GM19240 (cell line): ENCODE measurements at regions not wholly inside any gene's neighbourhood (a gene's known extent, or its start where the extent isn't known, plus 50 kb on each side); places are given as distances from the start of the nearest gene placed in this dataset.
"Not testable (repeated sequence)": the region's sequence is repeated elsewhere in the genome, so short reads cannot be mapped to it uniquely, and the experiment has no call there.

Experiments
- DNase-seq: peaks from one replicate; pipeline ENCODE4 v3.0.0; 2011; ENCODE audit warnings: low spot score; ENCODE audit not compliant: insufficient read length

DNA sequence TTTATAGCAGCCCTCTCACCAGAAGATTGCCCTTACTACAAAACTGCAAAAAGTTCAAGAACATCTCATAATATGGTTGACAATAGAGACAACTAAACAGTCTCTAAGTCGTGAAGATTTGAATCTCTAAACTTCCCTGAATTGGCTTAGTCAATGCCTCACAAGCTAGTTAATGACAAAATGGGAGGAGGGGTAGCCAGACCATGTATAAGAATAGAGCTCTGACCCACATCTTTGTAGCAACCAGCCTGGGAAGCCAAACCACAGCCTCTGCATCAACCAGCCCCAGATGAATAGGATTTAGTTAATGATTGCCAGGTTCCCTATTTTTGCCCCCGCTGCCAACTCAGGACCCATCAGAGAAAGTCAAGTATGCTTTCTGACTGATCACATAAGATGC, 1265.9 kb upstream of the PCDH10 start:
- not testable (repeated sequence) for DNase-seq

DNA sequence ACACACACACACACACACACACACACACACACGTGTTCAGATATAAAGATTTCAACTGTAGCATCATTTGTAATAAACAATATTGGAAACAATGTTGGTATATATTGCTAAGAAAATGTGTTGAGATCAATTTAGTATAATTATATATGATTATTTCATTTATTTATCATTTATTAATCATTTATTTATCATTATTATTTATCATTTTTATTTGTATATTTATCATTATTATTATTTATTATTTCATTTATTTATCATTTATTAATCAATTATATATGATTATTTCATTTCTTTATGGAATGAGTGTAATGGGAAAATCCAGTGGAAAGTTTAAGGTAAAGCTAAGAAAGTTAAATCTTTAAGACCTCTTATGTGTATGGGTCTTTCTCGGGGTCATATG, 1223.4 kb upstream of the PCDH10 start:
- DNase-seq = not testable (repeated sequence)

DNA sequence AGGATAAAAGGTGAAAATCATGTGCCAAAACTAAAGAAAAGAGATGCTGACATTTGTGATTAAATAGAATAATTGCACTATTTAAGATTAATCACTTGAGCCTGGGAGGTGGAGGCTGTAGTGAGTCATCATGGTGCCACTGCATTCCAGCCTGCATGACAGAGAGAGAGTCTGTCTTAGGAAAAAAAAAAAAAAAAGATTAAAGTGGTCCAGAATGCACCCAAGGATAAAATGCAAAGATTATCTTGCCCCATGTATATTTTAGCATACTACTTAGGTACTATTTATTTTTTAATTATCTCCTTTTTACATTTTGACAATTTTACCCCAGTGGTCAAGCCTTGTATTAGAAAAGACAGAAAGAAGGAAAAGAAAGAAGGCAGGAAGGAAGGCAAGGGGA, 1181.4 kb upstream of the PCDH10 start:
- DNase-seq = not testable (repeated sequence)

DNA sequence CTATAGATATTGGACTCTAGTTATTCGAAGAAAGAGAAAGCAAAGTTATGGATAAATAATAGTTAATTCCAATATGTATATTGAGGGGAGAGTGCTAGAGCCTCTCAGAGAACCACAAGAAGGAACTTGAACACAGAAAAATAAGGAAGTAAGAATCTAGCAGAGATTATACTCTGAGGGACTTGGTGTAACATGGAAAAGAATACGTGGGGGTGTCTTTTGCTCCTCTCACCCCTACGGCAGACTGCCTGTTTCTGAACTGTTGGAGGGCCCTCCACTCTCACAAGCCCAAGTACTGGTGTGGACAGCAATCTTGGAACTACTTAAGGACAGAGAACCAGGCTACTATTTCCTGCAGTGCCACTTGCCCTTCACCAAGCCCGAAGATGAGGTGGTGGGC, 1174.4 kb upstream of the PCDH10 start:
- no peak for DNase-seq

DNA sequence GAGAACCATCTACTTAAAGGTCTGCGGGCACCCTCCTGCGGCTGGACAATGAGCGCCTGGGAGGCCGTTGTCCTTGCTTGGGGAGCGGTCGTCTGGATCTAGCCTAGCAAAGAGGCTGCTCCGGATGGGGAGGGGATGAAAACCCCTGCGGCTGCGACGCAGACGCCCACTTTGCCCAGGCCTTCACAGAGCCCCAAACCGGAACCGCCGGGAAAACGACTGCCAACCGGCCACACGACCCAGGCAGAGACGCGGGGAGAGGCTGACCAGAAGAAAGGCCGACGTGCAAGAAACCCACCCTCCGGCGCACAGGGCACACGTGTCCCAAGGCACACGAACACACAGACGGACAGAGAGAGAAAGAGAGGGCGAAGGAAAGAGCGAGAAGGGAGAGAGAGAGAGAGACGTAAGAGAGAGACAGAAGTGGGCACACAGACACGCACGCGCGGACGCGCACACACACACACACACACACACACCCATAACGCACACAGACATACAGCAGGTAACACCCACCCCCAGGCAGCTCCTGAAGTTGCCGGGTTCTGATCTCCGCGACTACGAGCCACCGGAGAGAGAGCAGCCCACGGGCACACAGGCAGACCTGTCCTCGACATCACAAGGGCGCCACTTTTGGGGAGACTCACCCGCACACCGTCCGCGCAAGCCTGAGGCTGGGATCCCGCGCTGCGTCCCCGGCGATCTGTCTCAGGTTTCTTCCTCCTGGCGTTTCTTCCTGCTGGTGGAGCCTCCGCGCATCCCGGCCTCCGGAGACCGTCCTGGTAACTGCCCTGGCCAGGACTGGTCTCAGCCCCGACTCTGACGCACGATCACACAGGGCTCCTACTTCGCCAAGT, 1173.6 kb upstream of the PCDH10 start:
- DNase-seq = not testable (repeated sequence)

DNA sequence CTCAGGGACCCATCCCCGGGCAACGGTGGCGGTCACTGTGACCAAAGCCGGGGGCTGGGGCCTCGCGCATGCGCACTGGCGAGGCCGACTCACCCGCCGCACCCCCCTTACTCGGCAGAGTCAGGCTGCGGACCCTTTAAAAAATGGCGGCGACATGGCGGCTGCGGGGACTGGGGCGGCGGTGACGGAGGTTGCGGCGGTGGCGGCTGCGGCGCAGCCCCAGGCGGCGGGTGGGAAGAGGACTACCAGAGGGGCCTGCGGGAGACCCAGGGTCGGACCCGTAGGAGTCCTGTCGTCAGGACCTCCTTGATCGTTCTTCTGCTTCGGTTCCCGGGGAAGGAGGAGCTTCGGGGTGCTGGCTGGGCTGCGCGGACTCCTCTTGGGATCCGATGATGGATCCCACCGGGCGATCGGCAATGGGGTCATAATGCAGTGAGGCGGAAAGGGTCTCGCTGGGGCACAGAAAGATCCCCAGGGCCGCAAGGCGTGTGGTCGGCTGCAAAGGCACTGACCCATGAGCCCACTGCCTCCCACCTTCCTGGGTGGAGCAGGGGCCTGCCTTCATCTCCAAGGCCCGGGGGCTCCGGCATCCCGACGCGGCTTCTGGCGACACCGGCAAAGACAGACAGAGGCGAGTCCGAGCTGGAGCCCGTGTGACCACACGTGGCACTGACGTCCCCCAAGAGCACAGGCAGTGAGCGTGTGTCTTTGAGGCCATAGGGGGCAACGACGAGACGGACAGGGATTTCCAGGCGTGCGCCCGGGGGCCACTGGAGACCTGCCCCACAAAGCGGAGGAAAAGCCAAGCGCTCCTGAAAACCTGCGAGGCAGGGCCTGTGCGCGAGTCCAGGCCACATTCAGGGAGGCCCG, 1172.7 kb upstream of the PCDH10 start:
- DNase-seq = not testable (repeated sequence)

DNA sequence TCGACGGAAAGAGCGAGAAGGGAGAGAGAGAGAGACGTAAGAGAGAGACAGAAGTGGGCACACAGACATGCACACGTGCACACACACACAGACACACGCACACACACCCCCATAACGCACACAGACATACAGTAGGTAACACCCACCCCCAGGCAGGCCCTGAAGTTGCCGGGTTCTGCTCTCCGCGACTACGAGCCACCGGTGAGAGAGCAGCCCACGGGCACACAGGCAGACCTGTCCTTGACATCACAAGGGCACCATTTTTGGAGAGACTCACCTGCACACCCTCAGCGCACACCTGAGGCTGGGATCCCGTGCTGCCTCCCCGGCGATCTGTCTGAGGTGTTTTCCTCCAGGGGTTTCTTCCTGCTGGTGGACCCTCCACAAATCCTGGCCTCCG, 1171.0 kb upstream of the PCDH10 start:
- DNase-seq = no peak

DNA sequence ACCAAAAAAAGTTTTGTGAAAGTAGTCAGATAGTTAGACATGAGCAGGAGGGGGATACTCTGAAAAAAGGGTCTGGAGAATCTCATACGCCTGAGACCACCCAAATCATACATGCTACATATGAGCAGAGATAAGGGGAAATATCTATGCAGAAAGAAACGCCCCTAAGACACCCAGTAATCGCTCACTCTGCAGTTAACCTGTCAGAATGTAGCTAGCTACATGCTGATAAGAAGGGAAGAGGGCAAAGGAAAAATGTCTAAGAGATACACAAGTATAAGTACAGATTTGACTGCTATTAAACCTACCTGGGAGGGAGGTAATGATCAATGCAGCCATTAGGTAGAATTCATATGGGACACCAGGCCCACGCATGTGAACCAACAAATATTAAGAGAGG, 1159.5 kb upstream of the PCDH10 start:
- DNase-seq = no peak

DNA sequence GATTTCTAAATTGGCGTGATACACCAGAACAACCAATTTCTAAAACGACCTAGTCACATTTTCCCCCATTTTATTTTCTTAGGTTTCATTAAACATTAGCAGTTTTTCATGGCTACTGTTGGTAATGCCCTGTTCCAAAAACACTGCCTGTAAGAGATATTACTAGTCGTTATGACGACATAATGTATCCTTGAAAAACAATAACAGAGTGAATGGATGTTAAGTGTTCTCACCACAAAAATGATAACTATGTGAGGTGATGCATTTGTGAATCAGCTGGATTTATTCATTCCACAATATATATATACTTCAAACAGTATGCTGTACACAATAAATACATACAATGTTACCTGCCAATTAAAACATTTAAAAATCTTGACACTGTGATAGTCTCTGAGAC, 1147.6 kb upstream of the PCDH10 start:
- no peak for DNase-seq

DNA sequence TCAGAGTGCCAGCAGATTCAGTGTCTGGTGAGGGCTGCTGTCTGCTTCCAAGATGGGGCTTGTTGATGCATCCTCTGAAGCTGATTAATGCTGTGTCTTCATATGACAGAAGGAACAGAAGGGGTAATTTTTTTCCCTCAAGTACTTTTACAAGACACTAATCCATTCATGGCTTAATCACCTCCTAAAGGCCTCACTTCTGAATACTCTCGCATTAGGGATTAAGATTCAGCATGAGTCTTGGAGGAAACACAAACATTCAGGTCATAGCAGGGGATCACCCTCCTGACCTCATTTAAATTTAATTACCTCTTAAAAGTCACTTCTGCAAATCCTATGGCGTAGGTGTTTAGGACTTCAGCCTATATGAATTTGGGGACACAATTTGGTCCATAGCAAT, 1145.5 kb upstream of the PCDH10 start:
- no peak for DNase-seq

DNA sequence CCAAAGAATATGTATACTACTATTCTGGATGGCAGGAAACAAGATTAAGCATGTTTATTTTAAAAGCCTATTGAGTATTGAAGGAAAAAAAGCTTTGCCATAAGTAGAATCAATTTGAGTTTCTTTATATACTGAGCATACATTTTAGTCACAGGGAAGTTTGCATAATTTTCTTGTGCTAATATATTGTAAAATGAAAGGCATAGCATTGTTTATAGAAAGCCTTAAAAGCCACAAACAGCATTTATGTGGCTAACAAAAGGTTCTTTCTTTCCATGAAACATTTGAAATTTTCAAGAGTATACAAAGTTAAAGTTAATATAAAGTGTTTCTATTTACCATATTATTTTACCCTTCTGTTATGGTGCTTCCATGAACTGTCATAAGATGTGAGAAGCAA, 1133.8 kb upstream of the PCDH10 start:
- no peak for DNase-seq

DNA sequence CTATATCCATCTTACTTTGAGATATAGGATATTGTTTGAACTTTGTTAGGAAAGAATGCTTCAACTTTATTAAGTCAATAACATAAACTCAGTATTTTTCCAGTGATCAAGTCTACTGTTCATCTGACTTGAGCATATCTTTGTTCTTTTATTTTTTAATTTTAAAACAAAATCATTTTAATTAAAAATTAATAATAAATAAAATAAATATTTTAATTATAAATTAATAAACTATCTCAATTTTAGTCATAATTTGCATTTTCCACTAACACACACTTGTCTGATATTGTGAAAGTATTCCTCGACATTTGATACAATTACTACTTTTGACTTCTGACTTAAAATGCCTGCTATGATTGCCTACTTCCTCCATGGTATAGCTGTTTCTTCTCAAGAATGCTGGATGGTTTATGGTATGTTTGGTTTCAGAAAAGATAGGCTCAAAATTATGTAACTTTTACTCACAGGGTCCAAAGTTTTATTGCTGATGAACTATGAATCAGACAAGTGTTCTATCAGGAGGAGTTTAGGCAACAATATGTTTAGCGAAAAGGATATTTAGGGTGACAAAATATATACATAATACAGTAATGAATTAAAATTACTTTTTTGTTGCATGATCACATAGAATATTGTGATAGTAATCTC, 1132.3 kb upstream of the PCDH10 start:
- no peak for DNase-seq

DNA sequence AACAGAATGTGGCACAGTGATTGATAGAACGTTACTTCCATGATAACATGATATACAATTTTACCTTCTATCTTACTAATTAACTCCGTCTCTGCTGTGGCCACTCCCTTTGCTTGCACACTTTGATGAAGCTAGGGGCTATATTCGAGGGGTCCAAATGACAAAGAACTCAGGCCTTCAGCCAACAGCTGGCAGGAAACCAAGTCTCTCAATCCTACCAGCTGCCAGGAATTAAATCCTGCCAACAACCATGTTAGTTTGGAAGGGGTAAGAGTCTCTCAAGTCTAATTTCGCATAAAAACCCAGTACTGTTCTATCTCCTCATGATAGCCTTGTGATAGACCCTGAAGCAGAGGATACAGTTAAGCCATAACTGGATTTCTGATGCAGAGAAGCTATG, 1122.9 kb upstream of the PCDH10 start:
- DNase-seq = no peak

DNA sequence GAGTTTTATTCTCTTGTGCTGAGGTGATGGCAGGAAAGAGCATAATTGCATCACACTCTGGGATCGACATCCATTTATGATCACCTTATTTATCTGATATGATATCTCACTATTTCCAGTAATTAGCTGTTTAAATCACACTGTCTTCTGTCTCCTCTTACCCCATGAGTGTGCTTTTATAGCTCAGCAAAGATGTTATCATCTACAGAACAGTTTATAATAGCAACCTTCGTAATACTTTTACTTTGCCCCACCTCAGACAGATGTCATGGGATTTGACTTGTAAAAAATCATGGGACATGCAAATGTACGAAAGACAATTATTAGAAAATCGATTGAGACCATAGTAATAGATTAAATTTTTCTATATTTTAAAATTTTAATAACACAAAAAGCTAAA, 1122.3 kb upstream of the PCDH10 start:
- DNase-seq = no peak

DNA sequence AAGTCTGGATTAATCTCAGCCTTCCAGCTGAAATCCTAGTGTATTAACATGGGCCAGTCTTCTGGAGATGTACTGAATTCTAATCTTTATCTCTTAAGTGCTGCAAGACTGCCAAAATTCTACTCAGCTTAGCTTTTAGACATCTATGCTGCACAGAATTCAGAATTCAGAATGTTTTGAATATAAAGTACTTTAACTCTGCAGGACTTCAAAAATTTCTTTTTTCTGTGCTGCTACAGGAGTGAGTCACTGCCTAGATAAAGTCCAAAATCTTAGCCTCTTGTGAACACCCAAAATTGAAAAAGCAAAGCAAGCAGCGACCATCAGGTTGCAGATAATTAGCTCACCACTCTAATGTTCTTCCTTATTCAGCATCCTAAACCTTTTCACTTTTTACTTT, 1092.6 kb upstream of the PCDH10 start:
- DNase-seq = no peak

DNA sequence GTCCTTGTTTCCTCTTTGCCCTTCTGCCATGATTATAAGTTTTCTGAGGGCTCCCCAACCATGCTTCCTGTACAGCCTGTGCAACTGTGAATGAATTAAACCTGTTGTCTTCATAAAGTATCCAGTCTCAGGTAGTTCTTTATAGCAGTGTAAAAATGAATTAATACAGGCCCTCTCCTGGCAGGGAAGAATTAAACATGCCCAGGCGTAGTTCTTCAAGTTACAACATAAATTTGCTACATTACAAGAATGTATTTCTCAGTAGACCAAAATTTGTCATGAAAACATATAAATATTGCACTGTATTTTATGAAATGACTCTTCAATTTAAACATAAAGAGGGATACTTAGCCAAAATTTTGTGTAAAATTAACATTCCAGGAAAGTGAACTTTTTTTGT, 1089.9 kb upstream of the PCDH10 start:
- DNase-seq = no peak

DNA sequence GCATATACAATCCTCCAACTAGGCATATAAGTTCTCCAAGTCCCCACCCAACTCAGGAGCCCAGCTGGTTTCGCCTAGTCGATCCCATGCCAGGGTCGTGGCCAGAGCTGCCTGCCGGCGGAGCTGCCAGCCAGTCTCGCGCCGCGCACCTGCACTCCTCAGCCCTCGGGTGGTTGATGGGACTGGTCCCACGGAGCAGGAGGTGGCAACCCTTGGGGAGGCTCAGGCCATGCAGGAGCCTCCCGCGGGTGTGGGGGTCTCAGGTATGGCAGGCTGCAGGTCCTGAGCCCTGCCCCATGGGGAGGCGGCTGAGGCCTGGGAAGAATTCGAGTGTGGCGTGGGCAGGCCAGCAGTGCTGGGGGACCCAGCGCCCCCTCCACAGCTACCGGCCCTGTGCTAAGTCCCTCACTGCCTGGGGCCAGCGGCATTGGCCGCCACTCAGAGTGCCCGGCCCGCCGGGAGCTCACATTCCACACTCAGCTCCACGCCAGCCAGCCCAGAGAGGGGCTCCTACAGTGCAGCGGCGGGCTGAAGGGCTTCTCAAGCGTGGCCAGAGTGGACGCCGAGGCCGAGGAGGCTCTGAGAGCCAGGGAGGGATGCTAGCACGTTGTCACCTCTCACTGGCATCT, 1086.4 kb upstream of the PCDH10 start:
- no peak for DNase-seq

DNA sequence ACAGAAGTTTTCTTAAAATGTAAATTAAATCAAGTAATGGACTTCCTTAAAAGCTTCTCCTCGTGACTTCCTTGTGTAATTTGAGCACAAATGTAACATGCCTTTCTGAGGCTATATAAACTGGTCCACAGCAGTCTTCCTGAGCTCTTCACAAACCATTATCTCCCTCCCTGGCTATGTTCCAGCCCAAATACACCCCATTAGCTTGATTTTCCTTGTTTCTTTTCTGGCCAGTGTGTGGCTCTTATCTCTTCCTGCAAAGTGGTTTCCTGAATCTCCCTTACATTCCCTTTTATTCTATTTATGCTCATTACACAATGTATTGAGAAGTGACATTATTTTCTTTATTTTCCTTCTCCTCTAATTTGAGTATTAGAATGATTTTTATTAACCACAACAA, 1085.3 kb upstream of the PCDH10 start:
- no peak for DNase-seq

DNA sequence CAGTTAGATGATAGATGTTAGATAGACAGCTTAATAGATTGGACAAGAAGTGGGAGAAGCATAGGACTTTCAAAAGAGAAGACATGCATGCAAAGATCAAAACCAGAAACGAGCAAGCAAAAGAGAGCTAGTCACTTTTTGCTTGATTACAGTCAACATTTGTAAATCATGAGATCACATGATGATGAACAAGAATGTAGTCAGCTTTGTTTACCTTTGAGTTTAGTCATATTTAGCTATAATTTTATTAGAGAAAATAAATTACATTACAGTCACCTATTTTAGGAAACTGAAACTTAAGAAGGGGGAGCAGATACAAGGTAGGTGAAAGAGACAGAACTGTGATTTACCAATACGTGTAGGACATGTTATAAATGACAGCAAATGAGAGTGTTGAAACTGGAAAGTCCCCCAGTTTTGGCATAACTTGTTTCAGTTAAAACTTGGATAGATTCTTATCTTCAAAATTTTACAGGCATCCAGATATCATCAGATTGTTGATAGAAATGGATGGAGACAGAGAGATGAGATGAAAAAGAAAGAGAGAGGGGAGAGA, 1083.1 kb upstream of the PCDH10 start:
- DNase-seq = no peak

DNA sequence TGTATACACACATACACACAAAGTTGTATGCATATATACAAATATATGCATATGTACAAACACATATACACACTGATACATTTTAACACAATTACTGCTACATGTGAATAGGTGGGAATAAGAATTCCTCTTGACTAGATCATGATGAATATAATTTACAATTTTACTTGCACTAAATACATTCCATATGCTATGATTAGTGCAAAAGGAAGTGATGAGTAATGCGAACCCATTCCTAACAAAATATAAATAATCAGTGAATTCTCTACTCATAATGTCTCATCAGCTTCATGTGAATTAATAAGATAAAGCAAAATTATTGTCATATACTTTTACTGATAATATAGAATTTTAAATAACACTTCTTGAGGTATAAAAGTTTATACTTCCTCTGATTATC, 1077.3 kb upstream of the PCDH10 start:
- no peak for DNase-seq

DNA sequence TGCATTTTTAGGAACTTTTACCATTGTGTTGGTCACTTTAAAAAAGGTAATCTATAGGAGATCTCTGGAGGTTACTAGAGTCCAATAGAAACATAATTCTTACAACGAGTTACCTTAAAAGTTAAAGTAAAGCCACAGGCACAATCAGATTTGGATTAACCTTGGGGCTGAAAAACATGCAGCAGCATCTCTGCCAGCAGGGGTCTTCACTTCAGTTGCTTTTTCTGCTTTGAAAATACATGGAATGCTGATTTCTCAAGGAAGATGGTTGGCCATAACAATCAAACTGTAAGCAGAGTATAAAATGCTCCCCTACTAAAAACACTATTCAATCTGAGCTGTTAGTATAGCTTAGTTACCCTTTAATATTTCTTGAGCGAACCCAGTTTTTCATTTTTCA, 1072.3 kb upstream of the PCDH10 start:
- no peak for DNase-seq
